GM18873 (cell line): ENCODE measurements at regions not wholly inside any gene's neighbourhood (a gene's known extent, or its start where the extent isn't known, plus 50 kb on each side); places are given as distances from the start of the nearest gene placed in this dataset.

Experiments used
- ATAC-seq: cut with Tn5 transposase; IDR thresholded peaks from one replicate; pipeline ENCODE4 v1.9.1; 2021; ENCODE audit warnings: mild to moderate bottlenecking, moderate library complexity, moderate number of reproducible peaks; ENCODE audit not compliant: unreplicated experiment, low FRiP score

- peak; percentile 90 for ATAC-seq
Measured at GRCh38 chr10:110395350-110396283, 90.9 kb upstream of the SMNDC1 start.

DNA sequence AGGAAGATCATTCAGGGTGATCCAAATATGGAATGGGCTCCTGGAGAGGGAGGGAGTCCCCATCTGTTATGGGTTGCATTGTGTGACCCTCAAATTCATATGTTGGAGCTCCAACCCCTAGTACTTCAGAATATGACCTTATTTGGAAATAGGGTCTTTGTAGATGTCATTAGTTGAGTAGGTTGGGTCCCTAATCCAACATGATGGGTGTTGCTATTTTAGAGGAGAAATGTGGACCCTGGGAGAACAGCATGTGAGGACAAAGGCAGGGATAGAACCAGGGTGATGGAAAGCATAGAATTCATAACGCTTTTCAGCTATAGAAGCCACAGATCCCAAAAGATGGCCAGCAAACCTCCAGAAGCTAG, 91.5 kb upstream of the SMNDC1 start:
- ATAC-seq = no peak

DNA sequence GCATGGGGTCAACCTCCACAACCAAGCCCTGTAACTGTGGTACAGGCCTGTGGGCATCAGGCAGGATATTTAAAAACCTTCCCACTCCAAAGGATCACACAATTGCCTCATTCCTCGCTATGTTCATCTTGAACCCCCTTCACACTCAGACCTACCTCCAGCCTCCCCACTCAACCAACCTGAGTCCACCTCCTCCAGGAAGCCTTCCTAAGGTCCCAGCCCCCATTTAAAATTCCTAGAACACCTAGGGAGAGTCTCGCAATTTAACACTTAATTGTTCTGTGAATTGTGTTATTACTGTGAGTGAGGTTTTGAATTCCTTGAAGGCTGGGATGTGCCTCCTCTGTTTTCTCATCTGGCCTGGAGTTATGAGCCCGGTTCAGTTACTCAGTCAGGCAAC, 93.1 kb upstream of the SMNDC1 start:
- no peak for ATAC-seq

- no peak for ATAC-seq
Measured at GRCh38 chr10:110398419-110399105, 93.8 kb upstream of the SMNDC1 start.

DNA sequence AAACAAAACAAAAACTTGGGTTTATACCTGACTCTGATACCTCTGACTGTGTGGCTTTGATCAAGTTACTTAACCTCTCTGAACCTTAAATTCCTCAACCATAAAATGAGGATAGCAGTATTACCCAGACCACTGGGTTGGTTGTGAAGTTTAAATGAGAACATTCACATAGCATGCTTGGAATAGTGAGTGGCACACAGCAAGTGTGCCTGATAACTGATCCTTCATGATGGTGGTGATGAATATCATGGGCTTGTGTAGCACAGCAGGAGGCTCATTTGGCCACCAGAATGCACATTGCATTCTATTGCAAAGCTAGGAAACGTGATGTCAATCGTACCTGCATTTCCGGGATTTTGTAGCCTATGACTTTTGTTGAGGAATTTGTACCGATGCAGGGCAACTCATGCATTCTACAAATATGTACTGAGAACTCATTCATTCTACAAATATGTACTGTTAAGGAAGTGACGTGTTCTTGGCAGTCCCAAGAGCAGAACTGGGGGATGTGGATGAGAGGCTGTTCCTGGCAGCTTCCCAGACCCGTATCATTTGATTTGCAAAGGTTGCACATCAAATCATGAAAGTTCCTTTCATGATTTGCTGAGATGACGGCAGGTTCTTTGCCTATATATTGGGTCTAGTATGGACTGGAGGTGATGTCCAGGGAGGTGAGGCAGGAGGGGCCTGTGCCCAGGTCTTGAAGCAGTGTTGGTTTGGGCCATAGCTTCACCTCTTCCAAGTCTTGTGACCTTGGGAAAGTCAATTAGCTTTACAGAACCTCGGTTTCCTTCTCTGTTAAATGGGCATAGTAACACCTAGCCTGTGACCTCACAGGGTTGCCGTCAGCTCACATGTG, 94.6 kb upstream of the SMNDC1 start:
- no peak for ATAC-seq

DNA sequence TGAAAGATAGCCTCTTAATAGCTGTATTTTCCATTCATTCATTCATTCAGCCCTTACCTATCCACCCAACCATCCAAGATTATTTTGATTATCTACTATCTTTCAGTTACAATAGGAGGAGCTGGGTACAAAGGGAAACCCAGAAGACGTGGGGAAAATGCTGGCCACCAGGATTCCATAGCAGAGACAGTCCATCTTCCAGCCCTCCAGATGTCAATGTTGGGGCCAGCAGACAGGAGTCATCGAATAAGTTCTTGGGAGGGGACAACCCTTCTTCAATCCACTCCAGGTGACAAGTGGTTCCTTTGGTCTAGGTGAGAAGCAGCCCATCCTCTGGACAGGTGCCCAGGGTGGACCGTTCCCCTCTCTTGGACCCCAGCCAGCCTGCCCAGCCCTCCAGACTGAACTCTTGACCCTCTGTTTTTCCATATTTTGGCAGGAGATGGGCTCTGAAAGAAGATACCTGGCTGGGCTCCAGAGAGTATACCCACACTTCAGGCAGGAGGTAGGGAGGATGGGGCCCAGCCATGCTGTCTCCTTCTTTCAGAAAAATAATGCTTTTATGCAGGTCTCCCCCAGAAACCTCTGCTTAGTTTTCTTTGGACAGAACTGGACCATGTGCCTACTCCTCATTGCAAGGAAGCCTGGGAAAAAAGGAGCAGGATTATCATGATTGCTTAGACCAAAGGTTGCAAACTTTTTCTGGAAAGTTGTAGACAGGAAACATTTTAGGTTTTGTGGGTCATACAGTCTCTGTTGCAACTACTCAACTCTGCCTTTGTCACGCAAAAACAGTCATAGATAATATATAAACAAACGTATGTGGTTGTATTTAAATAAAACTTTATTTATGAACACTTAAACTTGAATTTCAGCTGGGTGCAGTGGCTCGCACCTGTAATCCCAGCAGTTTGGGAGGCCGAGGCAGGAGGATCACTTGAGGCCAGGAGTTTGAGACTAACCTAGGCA, 95.5 kb upstream of the SMNDC1 start:
- ATAC-seq = no peak

DNA sequence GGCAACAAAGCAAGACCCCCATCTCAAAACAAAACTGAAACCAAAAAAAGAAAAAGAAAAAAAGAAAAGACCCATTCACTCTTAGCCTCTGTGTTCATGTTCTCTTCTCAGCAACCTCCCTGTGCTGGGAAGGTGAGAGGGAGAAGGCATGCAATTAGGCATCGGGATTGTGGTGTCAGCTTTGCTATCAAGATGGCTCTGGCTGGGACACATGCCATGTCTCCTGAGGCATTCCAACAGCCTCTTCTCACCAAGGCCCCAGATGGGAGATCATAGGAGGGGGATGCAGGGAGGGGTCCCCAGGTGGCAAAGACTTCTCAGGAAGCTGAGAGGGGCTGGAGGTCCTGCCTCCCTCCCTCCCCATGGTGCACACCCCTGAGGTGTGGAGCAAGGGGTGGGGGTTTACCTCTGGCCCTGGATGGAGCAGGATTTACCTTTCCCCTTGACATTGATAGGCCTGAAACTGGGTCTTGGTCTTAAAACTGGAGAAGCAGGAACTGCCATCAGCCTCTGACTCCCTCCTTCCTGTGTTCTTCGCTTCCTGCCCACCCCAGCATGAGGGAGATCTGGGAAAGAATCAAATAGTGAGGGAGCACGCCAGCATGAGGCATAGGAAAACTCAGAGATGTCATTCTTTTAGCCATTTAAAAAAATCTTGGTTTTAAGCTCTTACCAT, 96.2 kb upstream of the DUSP5 start:
- ATAC-seq = no peak

DNA sequence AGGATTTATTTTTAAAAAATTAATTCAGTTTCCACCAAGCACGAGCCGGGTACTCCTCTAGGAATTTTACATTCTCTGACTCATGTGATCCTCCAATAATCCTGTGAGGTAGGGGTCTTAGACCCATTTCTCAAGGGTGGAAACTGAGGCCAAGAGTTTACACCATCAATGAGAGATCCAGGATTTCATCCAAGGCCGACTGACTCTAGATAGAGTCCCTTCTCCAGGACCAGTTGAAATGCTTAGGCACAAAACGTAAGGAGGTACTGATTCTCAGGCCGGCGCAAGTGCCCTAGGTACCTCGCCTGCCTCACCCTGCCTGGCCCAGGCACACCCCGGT, 95.7 kb upstream of the DUSP5 start:
- ATAC-seq = no peak

DNA sequence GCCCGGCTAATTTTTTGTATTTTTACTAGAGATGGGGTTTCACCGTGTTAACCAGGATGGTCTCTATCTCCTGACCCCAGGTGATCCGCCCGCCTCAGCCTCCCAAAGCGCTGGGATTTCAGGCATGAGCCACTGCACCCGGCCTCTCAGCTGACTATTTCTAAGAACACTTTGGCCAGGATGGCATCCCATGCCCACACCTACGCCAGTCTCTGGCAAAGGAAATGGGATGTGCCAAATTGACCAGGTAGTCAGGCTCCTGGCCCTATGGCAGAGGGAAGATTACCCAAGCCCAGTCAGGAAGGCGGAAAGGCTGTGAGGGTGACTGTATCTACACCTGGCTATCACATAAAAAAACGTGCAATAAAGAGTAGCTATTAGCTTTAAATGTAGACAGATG, 94.1 kb upstream of the DUSP5 start:
- ATAC-seq = no peak

- ATAC-seq = no peak
Measured at GRCh38 chr10:110404413-110404812, 93.3 kb upstream of the DUSP5 start.

DNA sequence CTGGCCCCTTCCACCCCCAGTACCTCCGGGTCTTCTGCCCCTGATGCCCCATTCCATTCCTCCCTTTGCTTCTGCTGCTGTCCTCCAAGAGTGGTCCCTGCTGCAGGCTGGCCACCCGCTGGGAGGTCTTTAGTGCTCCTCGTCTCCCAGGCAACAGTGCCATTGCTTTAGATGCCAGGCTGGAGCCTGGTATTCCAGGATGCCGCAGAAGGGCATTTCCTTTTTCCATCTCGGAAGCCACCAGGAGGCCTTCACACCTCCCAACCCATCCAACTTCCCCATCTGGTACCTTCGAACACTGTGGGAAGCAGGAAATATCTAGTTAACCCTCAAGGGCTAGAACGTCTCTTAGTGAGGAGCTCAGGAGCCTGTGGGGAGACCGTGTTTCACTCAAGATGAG, 92.9 kb upstream of the DUSP5 start:
- ATAC-seq = no peak

- ATAC-seq = no peak
Measured at GRCh38 chr10:110405380-110405779, 92.3 kb upstream of the DUSP5 start.

DNA sequence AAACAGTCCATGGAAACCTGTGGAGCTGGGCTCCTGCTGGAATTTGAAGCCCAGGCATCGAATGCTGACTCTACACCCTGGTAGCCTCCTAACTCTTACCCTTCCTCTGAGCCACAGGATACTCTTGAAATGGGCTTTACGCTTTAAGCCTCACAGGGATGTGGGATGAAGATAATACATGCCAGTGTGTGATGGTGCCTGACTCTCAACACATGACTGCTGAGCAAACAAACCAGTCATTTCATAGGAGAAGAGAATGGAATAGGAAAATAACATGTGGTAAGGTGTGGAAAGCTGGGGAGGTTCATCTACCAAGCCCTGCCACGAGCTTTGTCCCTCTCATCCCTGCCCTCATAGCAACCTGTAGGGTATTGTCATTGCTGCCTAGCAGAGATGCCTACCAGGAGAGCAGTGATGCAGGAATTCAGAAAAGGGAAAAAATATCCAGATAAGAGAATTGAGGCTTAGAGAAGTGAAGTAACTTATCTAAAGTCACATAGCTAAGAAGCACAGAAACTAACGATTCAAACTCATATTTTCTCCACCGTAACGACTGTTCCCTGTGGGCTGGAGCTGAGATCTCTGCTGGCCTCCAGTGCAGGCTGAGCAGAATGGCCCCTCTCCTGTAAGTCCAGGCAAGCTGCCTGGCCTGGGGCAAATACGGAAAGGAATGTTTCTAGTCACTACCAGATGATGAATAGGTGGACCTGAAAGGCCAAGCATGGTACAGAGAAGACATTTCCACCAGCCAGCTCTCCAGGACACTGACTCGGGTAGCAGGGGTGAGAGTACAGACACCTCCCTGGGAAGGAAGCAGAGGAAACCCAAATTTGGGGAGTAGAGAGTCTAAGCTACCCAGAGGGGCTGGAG, 90.2 kb upstream of the DUSP5 start:
- no peak for ATAC-seq

DNA sequence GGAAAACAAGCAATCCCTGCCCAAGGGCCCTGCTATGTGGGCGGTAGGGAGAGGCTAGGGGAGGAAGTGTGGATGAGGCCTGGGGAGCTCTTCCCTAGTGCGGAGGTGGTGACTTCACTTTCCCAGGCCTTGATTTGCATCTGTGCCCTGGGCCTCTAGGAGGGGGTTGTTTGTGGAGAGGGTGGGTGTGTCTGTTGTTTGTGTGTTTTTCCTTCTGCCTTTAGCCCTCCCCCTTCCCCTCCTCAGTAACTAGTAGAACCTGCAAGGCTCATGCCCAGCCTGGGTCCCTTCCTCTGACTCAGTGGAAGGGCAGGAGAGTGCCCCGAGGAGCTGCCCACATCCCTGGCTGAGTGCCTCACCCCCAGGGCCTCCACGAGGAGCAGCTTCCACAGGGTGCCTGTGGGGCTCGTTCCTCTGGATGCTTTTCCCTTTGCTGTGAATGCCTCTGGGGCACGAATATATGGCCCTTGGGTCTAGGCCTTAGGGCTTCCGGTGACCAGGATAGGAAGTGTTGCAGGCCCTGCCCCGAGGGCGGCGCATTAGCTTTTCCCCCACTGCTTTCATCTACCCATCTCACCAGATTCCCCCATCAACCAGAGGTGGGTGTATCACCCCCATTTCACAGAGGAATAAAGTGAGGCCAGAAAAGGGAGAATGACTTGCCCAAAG, 89.4 kb upstream of the DUSP5 start:
- ATAC-seq = no peak

DNA sequence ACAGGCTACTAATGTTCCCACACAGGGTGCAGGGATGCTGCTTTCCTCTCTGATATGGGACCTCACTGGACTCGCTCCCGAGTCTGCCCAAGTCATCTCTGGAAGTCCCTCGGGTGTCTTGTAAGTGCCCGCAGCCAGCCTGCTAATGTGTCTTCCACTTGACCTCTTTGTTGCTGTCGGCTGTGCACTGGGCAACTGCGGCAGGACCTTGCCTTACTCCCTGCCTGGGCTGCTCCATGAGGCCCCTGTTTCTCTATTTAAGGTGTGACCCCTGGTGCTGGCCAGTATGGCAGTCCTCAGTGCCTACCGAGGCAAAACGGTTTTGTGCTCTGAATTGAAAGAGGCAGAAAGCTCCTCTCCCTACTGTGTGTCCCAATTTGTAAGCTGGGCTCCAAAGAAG, 88.8 kb upstream of the DUSP5 start:
- ATAC-seq = no peak

DNA sequence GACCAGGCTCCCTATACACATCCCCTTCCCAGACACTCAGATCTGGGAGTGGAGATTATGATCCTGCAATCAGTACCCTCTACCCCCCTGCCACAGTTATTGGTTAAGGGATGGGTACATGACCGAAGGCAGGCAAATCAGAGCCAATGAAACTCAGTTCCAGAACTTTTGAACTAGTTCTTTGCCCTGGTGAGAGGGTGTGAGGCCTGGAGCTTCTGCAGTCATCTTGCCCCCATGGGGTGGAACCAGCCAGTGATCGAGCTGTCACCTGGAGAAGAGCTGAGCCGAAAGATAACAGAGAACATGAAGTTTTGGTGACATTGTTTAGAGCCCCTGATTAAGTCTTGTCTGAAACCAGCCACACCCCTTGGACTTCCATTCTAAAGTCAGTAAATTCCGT, 88.2 kb upstream of the DUSP5 start:
- ATAC-seq = no peak

GRCh38 chr10:110409926-110410325, 87.8 kb upstream of the DUSP5 start:
- no peak for ATAC-seq
